Islet precursor cell (in vitro differentiated cells): ENCODE measurements at regions not wholly inside any gene's neighbourhood (a gene's known extent, or its start where the extent isn't known, plus 50 kb on each side); places are given as distances from the start of the nearest gene placed in this dataset.
"Not testable (repeated sequence)": the region's sequence is repeated elsewhere in the genome, so short reads cannot be mapped to it uniquely, and the experiment has no call there.

ENCODE experiments used
- DNase-seq: peaks from one replicate; pipeline ENCODE4 v3.0.0-alpha.2; 2018

- no peak for DNase-seq
These were observed 1570.0 kb upstream of the DEFB115 start for GRCh38 chr20:29687438-29687837.

GRCh38 chr20:29689411-29690225, 1567.8 kb upstream of the DEFB115 start:
- peak; percentile 26 for DNase-seq

- peak; percentile 44 for DNase-seq
These were observed 1567.2 kb upstream of the DEFB115 start for GRCh38 chr20:29690274-29690673.

- DNase-seq: no peak
These were observed 1516.9 kb upstream of the DEFB115 start for GRCh38 chr20:29740601-29740950.

- no peak for DNase-seq
These were observed 1516.4 kb upstream of the DEFB115 start for GRCh38 chr20:29740951-29741593.

GRCh38 chr20:29741594-29741893, 1515.9 kb upstream of the DEFB115 start:
- DNase-seq: no peak

GRCh38 chr20:29741894-29742698, 1515.4 kb upstream of the DEFB115 start:
- DNase-seq: no peak

GRCh38 chr20:29742699-29743100, 1514.8 kb upstream of the DEFB115 start:
- no peak for DNase-seq

- no peak for DNase-seq
These were observed 1514.1 kb upstream of the DEFB115 start for GRCh38 chr20:29743101-29743931.

- DNase-seq: no peak
These were observed 1513.4 kb upstream of the DEFB115 start for GRCh38 chr20:29744071-29744470.

- DNase-seq: not testable (repeated sequence)
These were observed 1511.8 kb upstream of the DEFB115 start for GRCh38 chr20:29745534-29746245.

- DNase-seq: no peak
These were observed 1507.1 kb upstream of the DEFB115 start for GRCh38 chr20:29750268-29750899.

- not testable (repeated sequence) for DNase-seq
These were observed 1504.6 kb upstream of the DEFB115 start for GRCh38 chr20:29752644-29753425.

- not testable (repeated sequence) for DNase-seq
These were observed 1504.1 kb upstream of the DEFB115 start for GRCh38 chr20:29753426-29753746.

GRCh38 chr20:29753879-29754278, 1503.6 kb upstream of the DEFB115 start:
- not testable (repeated sequence) for DNase-seq

GRCh38 chr20:29755854-29756498, 1501.5 kb upstream of the DEFB115 start:
- DNase-seq: not testable (repeated sequence)

GRCh38 chr20:29756664-29757063, 1500.8 kb upstream of the DEFB115 start:
- no peak for DNase-seq

GRCh38 chr20:29761621-29762385, 1495.7 kb upstream of the DEFB115 start:
- not testable (repeated sequence) for DNase-seq

GRCh38 chr20:29762620-29763019, 1494.8 kb upstream of the DEFB115 start:
- DNase-seq: no peak
